ENCODE measurements at regions not wholly inside any gene's neighbourhood (a gene's known extent, or its start where the extent isn't known, plus 50 kb on each side); places are given as distances from the start of the nearest gene placed in this dataset.

DNA sequence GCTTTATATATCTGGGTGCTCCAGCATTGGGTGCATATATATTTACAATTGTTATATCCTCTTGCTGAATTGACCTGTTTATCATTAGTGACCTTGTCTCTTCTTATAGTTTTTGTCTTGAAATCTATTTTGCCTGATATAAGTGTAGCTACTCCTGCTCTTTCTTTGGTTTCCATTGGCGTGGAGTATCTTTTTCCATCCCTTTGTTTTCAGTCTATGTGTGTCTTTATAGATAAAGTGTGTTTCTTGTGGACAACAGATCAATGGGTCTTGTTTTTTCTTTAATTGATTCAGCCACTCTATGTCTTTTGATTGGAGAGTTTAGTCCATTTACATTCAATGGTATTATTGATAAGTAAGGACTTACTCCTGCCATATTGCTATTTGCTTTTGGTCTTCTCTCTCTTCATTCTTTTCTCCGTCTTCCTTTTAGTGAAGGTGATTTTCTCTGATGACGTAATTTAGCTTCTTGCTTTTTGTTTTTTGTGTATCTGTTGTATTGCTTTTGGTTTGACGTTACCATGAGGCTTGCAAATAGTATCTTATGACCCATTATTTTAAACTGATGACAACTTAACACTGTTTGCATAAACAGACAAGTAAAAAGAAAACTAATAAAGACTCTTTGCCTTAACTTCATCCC lies 347.6 kb downstream of the TMEM121 start:
- no peak overlapping the region for H3K4me3 ChIP-seq (replicated peaks in 1 of 3; ENCODE audit: insufficient read depth in 1 of 3, low read depth in 1 of 3, low read length in 3 of 3)
- H3K9me1 ChIP-seq (replicated peaks; ENCODE audit: control insufficient read depth, extremely low read depth, insufficient read depth, low read length), result no peaks in the 10 kb centered on the region
- H3K4me2 ChIP-seq (ENCODE audit: insufficient read depth, low read length), result no peak overlapping the region
- H3K9me3 ChIP-seq (replicated peaks; ENCODE audit: control insufficient read depth, insufficient read depth, low read length), result no peaks in the 10 kb centered on the region
- no peak for DNase-seq (ENCODE audit: low read depth, low spot score)
- BruUV-seq (replicated peaks), result no TSS peak
- POLR2A ChIA-PET, result no interaction called here
- dilution Hi-C loops (cut with MboI; ENCODE audit: extremely low pct_ligation_motif_present, low sequenced_read_pairs), result no loop called here
- no peaks in the 10 kb centered on the region for H3K36me3 ChIP-seq (ENCODE audit: control insufficient read depth in 2 of 2, extremely low read depth in 1 of 2, insufficient read depth in 2 of 2, low read length in 2 of 2)
- intact Hi-C loops (cut with micrococcal nuclease), result no loop called here
- no peaks in the 10 kb centered on the region for H3K27me3 ChIP-seq (ENCODE audit: control insufficient read depth in 2 of 2, insufficient read depth in 2 of 2, low read length in 2 of 2)
- TF ChIP-seq, protein P1, sequence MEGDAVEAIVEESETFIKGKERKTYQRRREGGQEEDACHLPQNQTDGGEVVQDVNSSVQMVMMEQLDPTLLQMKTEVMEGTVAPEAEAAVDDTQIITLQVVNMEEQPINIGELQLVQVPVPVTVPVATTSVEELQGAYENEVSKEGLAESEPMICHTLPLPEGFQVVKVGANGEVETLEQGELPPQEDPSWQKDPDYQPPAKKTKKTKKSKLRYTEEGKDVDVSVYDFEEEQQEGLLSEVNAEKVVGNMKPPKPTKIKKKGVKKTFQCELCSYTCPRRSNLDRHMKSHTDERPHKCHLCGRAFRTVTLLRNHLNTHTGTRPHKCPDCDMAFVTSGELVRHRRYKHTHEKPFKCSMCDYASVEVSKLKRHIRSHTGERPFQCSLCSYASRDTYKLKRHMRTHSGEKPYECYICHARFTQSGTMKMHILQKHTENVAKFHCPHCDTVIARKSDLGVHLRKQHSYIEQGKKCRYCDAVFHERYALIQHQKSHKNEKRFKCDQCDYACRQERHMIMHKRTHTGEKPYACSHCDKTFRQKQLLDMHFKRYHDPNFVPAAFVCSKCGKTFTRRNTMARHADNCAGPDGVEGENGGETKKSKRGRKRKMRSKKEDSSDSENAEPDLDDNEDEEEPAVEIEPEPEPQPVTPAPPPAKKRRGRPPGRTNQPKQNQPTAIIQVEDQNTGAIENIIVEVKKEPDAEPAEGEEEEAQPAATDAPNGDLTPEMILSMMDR (IDR thresholded peaks at IDR 0.05; ENCODE audit: extremely low read depth in 1 of 2, insufficient read depth in 1 of 2, low read depth in 1 of 2, low read length in 2 of 2), result no peak
- TF ChIP-seq POLR2AphosphoS5 (IDR thresholded peaks at IDR 0.05; ENCODE audit: insufficient read depth, low read depth, low read length) (no peak), EZH2 (IDR thresholded peaks at IDR 0.05; ENCODE audit: borderline replicate concordance, low read depth, low read length, severe bottlenecking) (no peak), JUN (IDR thresholded peaks at IDR 0.05; ENCODE audit: borderline replicate concordance, insufficient read depth, insufficient read length, low read depth) (no peak), MYC (IDR thresholded peaks at IDR 0.05; ENCODE audit: low read depth, low read length) (no peak), POLR2A (IDR thresholded peaks at IDR 0.05; ENCODE audit: low read depth, low read length) (no peak), GATA2 (IDR thresholded peaks at IDR 0.05; ENCODE audit: insufficient read depth, insufficient read length, low read depth, low read length) (no peak), FOS (IDR thresholded peaks at IDR 0.05; ENCODE audit: borderline replicate concordance, insufficient read depth, low read length) (no peak)
- TF ChIP-seq, protein P2, sequence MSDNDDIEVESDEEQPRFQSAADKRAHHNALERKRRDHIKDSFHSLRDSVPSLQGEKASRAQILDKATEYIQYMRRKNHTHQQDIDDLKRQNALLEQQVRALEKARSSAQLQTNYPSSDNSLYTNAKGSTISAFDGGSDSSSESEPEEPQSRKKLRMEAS (IDR thresholded peaks at IDR 0.05; ENCODE audit: insufficient read depth, insufficient read length), result no peak
- H3K9ac ChIP-seq (replicated peaks; ENCODE audit: extremely low read depth, insufficient read depth, low read length), result no peak overlapping the region
- H2AFZ ChIP-seq (ENCODE audit: low read depth, low read length), result no peak overlapping the region
- CTCF ChIA-PET, result no interaction called here
- H3K79me2 ChIP-seq (ENCODE audit: control insufficient read depth, insufficient read depth, low read length), result no peaks in the 10 kb centered on the region
- no peak for FAIRE-seq
- no peaks in the 10 kb centered on the region for H3K4me1 ChIP-seq (ENCODE audit: control insufficient read depth, extremely low read depth, insufficient read depth, low read length)
- no peaks in the 10 kb centered on the region for H4K20me1 ChIP-seq (replicated peaks; ENCODE audit: control insufficient read depth, extremely low read depth, insufficient read depth, low read length)
- no peak overlapping the region for H3K27ac ChIP-seq (ENCODE audit: insufficient read depth, low read depth, low read length)

Measured in endothelial cell of umbilical vein (primary cell).